DND-41 (cell line): ENCODE measurements at regions not wholly inside any gene's neighbourhood (a gene's known extent, or its start where the extent isn't known, plus 50 kb on each side); places are given as distances from the start of the nearest gene placed in this dataset.

Experiments
- ATAC-seq: fragments of 200-7000 bp; cut with Tn5 transposase; 3 replicates; pipeline ENCODE4 v1.9.1; 2021; ENCODE audit warnings: low read depth; ENCODE audit not compliant: insufficient read depth
- DNase-seq: peaks from one replicate; pipeline ENCODE4 v3.0.0-alpha.2; 2020
- H2AFZ ChIP-seq: 2 replicates; pipeline ENCODE4 v1.6.0; 2012; ENCODE audit warnings: low read depth, low read length
- H3K27ac ChIP-seq: 2 replicates; pipeline ENCODE4 v1.5.1; 2012; ENCODE audit warnings: low read length, inconsistent platforms
- H3K27me3 ChIP-seq: fragments of 200-600 bp; sonication (generic); 2 replicates; pipeline ENCODE4 v1.6.0; 2012; ENCODE audit warnings: low read length, mild to moderate bottlenecking, inconsistent platforms; ENCODE audit not compliant: insufficient read depth, poor library complexity
- H3K36me3 ChIP-seq: 2 replicates; pipeline ENCODE4 v1.5.1; 2012; ENCODE audit warnings: low read length, inconsistent platforms; ENCODE audit not compliant: insufficient read depth
- H3K4me1 ChIP-seq: 2 replicates; pipeline ENCODE4 v1.5.1; 2012; ENCODE audit warnings: mild to moderate bottlenecking, low read length; ENCODE audit not compliant: insufficient read depth
- H3K4me2 ChIP-seq: 2 replicates; pipeline ENCODE4 v1.6.0; 2012; ENCODE audit warnings: mild to moderate bottlenecking, moderate library complexity, low read length, inconsistent platforms; ENCODE audit not compliant: insufficient read depth
- H3K4me3 ChIP-seq, 2 experiments: fragments of 200-600 bp in 1 of 2; shearing (Covaris generic) in 1 of 2; 2 replicates each; pipeline ENCODE4 v1.5.1; 2012 to 2016; ENCODE audit warnings: inconsistent platforms in 2 of 2, low read length in 2 of 2, mild to moderate bottlenecking in 2 of 2, low read depth in 1 of 2, moderate library complexity in 1 of 2
- H3K79me2 ChIP-seq: 2 replicates; pipeline ENCODE4 v1.6.0; 2012; ENCODE audit warnings: low read length, inconsistent platforms; ENCODE audit not compliant: insufficient read depth
- H3K9ac ChIP-seq: 2 replicates; pipeline ENCODE4 v1.6.0; 2012; ENCODE audit warnings: low read depth, mild to moderate bottlenecking, inconsistent platforms, low read length, moderate library complexity
- H3K9me3 ChIP-seq: 2 replicates; pipeline ENCODE4 v1.5.1; 2012; ENCODE audit warnings: low read length, moderate library complexity, mild to moderate bottlenecking, inconsistent platforms; ENCODE audit not compliant: insufficient read depth, severe bottlenecking
- H4K20me1 ChIP-seq: 2 replicates; pipeline ENCODE4 v1.6.0; 2012; ENCODE audit warnings: low read length; ENCODE audit not compliant: insufficient read depth
- EZH2 ChIP-seq: IDR thresholded peaks from 3 replicates; pipeline ENCODE4 v1.6.1; 2012; ENCODE audit warnings: borderline replicate concordance, low read depth, mild to moderate bottlenecking, moderate library complexity, low read length, inconsistent platforms; ENCODE audit not compliant: severe bottlenecking
- TF ChIP-seq, protein P1 (sequence below): IDR thresholded peaks from 2 replicates; pipeline ENCODE4 v1.5.1; 2012; ENCODE audit warnings: borderline replicate concordance, low read length, moderate library complexity, mild to moderate bottlenecking; ENCODE audit not compliant: poor library complexity, severe bottlenecking; ENCODE audit errors: extremely low read depth

DNA sequence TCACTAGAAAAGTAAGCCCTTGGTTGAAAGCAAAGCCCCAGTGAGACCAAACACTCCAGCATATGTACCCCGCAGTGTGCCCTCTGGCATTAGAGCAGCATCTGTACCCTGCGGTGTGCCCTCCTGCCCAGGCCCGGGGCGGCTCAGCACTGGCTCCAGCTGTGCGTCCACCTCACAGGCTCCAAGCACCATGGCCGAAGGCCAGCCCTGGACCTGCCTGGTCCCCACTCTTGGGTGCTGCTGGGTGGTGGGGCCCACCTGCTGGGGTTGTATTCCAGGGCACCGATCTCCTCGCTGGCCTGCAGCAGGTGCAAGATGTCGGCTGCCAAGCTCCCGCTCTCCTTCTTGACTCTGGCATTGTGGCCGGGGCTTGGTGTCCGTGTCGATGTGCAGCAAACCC, 230.2 kb downstream of the TUBA3C start:
- DNase-seq (no peak), ATAC-seq (no peak)
- no peak overlapping the region for H3K4me3 ChIP-seq
- no peaks in the 10 kb centered on the region for H3K79me2 ChIP-seq
- H3K4me1 ChIP-seq = no peaks in the 10 kb centered on the region
- H3K27me3 ChIP-seq = no peaks in the 10 kb centered on the region
- no peak overlapping the region for H3K4me2 ChIP-seq
- no peaks in the 10 kb centered on the region for H4K20me1 ChIP-seq
- H2AFZ ChIP-seq = no peak overlapping the region
- no peak for TF ChIP-seq EZH2
- TF ChIP-seq, protein P1, sequence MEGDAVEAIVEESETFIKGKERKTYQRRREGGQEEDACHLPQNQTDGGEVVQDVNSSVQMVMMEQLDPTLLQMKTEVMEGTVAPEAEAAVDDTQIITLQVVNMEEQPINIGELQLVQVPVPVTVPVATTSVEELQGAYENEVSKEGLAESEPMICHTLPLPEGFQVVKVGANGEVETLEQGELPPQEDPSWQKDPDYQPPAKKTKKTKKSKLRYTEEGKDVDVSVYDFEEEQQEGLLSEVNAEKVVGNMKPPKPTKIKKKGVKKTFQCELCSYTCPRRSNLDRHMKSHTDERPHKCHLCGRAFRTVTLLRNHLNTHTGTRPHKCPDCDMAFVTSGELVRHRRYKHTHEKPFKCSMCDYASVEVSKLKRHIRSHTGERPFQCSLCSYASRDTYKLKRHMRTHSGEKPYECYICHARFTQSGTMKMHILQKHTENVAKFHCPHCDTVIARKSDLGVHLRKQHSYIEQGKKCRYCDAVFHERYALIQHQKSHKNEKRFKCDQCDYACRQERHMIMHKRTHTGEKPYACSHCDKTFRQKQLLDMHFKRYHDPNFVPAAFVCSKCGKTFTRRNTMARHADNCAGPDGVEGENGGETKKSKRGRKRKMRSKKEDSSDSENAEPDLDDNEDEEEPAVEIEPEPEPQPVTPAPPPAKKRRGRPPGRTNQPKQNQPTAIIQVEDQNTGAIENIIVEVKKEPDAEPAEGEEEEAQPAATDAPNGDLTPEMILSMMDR = no peak
- H3K27ac ChIP-seq = no peak overlapping the region
- peaks cover 25% of the 10 kb centered on the region for H3K9me3 ChIP-seq
- no peak overlapping the region for H3K9ac ChIP-seq
- H3K36me3 ChIP-seq = no peaks in the 10 kb centered on the region

DNA sequence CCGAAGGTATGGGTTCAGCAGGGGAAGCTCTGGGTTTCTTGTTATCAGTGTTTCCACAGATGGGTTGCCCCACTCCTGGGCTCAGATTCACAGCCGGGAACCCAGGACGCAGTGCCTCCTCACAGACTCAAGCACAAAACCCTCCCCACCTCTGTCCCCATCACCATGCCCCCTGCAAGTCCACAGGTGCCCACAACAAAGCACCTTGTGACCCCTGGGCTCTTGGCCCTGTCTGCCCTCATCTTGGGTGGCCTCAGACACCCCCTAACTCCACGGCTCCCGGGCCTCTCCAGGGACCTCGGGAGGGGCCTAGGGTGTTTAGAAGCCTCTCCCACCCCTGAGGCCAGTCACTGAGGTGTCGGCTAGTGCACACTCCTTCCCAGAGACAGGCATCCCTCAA, 231.7 kb downstream of the TUBA3C start:
- no peaks in the 10 kb centered on the region for H3K27me3 ChIP-seq
- H3K4me3 ChIP-seq = no peak overlapping the region
- H3K79me2 ChIP-seq = no peaks in the 10 kb centered on the region
- peaks cover 22% of the 10 kb centered on the region for H3K9me3 ChIP-seq
- no peak overlapping the region for H3K4me2 ChIP-seq
- no peaks in the 10 kb centered on the region for H3K36me3 ChIP-seq
- DNase-seq (no peak), ATAC-seq (no peak)
- H3K4me1 ChIP-seq = no peaks in the 10 kb centered on the region
- no peak overlapping the region for H3K9ac ChIP-seq
- no peaks in the 10 kb centered on the region for H4K20me1 ChIP-seq
- TF ChIP-seq, protein P1 = no peak
- no peak for TF ChIP-seq EZH2
- no peak overlapping the region for H3K27ac ChIP-seq
- H2AFZ ChIP-seq = no peak overlapping the region

DNA sequence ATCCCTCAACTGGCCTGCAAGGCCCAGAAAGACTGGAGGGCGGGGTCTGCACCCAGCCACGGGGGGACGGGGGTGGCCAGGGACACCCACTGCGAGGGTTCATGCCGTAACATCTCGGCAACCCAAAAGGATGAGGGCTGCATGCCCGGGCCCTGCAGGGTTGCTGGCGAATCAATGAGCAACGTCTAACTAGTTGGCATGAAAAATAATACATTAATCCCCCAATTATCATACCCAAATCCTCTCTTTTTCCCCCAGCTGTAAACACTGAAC, 232.2 kb downstream of the TUBA3C start:
- Histone ChIP-seq H3K9ac (no peak overlapping the region), H3K4me1 (no peaks in the 10 kb centered on the region), H3K9me3 (peaks cover 27% of the 10 kb centered on the region), H3K79me2 (no peaks in the 10 kb centered on the region), H2AFZ (no peak overlapping the region), H3K36me3 (no peaks in the 10 kb centered on the region), H4K20me1 (no peaks in the 10 kb centered on the region), H3K27ac (no peak overlapping the region), H3K4me2 (no peak overlapping the region), H3K27me3 (no peaks in the 10 kb centered on the region), H3K4me3 (no peak overlapping the region)
- TF ChIP-seq, protein P1 = no peak
- no peak for TF ChIP-seq EZH2
- no peak for DNase-seq
- no peak for ATAC-seq
